ENCODE measurements at regions not wholly inside any gene's neighbourhood (a gene's known extent, or its start where the extent isn't known, plus 50 kb on each side); places are given as distances from the start of the nearest gene placed in this dataset.

GRCh38 chr2:8524823-8525222 lies 157.0 kb upstream of the ID2 start:
- no peak for DNase-seq (ENCODE audit: low spot score)
- H3K27ac ChIP-seq (ENCODE audit: low read depth in 1 of 2, low read length in 2 of 2) = no peak overlapping the region
- TF ChIP-seq, protein P1, sequence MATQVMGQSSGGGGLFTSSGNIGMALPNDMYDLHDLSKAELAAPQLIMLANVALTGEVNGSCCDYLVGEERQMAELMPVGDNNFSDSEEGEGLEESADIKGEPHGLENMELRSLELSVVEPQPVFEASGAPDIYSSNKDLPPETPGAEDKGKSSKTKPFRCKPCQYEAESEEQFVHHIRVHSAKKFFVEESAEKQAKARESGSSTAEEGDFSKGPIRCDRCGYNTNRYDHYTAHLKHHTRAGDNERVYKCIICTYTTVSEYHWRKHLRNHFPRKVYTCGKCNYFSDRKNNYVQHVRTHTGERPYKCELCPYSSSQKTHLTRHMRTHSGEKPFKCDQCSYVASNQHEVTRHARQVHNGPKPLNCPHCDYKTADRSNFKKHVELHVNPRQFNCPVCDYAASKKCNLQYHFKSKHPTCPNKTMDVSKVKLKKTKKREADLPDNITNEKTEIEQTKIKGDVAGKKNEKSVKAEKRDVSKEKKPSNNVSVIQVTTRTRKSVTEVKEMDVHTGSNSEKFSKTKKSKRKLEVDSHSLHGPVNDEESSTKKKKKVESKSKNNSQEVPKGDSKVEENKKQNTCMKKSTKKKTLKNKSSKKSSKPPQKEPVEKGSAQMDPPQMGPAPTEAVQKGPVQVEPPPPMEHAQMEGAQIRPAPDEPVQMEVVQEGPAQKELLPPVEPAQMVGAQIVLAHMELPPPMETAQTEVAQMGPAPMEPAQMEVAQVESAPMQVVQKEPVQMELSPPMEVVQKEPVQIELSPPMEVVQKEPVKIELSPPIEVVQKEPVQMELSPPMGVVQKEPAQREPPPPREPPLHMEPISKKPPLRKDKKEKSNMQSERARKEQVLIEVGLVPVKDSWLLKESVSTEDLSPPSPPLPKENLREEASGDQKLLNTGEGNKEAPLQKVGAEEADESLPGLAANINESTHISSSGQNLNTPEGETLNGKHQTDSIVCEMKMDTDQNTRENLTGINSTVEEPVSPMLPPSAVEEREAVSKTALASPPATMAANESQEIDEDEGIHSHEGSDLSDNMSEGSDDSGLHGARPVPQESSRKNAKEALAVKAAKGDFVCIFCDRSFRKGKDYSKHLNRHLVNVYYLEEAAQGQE (IDR thresholded peaks at IDR 0.05) = no peak
- no peak for TF ChIP-seq JUND (IDR thresholded peaks at IDR 0.05)
- TF ChIP-seq HNF4G (IDR thresholded peaks at IDR 0.05) = no peak
- no peak for TF ChIP-seq EGR1 (IDR thresholded peaks at IDR 0.05; ENCODE audit: low read depth in 2 of 2)
- TF ChIP-seq, protein P2, sequence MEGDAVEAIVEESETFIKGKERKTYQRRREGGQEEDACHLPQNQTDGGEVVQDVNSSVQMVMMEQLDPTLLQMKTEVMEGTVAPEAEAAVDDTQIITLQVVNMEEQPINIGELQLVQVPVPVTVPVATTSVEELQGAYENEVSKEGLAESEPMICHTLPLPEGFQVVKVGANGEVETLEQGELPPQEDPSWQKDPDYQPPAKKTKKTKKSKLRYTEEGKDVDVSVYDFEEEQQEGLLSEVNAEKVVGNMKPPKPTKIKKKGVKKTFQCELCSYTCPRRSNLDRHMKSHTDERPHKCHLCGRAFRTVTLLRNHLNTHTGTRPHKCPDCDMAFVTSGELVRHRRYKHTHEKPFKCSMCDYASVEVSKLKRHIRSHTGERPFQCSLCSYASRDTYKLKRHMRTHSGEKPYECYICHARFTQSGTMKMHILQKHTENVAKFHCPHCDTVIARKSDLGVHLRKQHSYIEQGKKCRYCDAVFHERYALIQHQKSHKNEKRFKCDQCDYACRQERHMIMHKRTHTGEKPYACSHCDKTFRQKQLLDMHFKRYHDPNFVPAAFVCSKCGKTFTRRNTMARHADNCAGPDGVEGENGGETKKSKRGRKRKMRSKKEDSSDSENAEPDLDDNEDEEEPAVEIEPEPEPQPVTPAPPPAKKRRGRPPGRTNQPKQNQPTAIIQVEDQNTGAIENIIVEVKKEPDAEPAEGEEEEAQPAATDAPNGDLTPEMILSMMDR (IDR thresholded peaks at IDR 0.05; ENCODE audit: low read depth, low read length, missing input control) = no peak
- no peak for TF ChIP-seq SP1 (IDR thresholded peaks at IDR 0.05)
- no peak for TF ChIP-seq YY1 (IDR thresholded peaks at IDR 0.05)
- no peak for TF ChIP-seq RAD21 (IDR thresholded peaks at IDR 0.05)
- TF ChIP-seq, protein P3, sequence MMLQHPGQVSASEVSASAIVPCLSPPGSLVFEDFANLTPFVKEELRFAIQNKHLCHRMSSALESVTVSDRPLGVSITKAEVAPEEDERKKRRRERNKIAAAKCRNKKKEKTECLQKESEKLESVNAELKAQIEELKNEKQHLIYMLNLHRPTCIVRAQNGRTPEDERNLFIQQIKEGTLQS (IDR thresholded peaks at IDR 0.05) = no peak
- TF ChIP-seq GABPA (IDR thresholded peaks at IDR 0.05 in 1 of 2, conservative IDR thresholded peaks at IDR 0.05 in 1 of 2) = no peak
- TF ChIP-seq TAF1 (conservative IDR thresholded peaks at IDR 0.05) = no peak
- no peak for TF ChIP-seq FOXA1 (IDR thresholded peaks at IDR 0.05)
- TF ChIP-seq RXRA (IDR thresholded peaks at IDR 0.05) = no peak
- TF ChIP-seq, protein P4, sequence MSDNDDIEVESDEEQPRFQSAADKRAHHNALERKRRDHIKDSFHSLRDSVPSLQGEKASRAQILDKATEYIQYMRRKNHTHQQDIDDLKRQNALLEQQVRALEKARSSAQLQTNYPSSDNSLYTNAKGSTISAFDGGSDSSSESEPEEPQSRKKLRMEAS (IDR thresholded peaks at IDR 0.05) = no peak
- TF ChIP-seq FOXA2 (IDR thresholded peaks at IDR 0.05) = no peak
- no peak for TF ChIP-seq HNF4A (conservative IDR thresholded peaks at IDR 0.05)
- no peak for TF ChIP-seq ZBTB33 (IDR thresholded peaks at IDR 0.05)
- TF ChIP-seq NR2F2 (IDR thresholded peaks at IDR 0.05) = no peak
- no peak overlapping the region for H3K4me3 ChIP-seq (ENCODE audit: low read depth in 1 of 3, low read length in 3 of 3)
- H3K9me3 ChIP-seq (ENCODE audit: control insufficient read depth in 4 of 4, low read length in 3 of 4) = no peaks in the 10 kb centered on the region
- no peaks in the 10 kb centered on the region for H3K36me3 ChIP-seq (ENCODE audit: control insufficient read depth in 4 of 4, insufficient read depth in 3 of 4, low read depth in 1 of 4, low read length in 3 of 4)
- H3K9ac ChIP-seq (ENCODE audit: low read depth in 1 of 2, low read length in 2 of 2) = no peak overlapping the region
- WGBS = 92% methylated on average over 8 of the region's 8 CpGs
- peaks cover 7 to 12% (median 9%) of the 10 kb centered on the region in 4 donors for H3K4me1 ChIP-seq (ENCODE audit: control insufficient read depth in 4 of 4, insufficient read depth in 4 of 4, low read length in 3 of 4)
- no peaks in the 10 kb centered on the region for H3K27me3 ChIP-seq (ENCODE audit: control insufficient read depth in 4 of 4, insufficient read depth in 4 of 4, low read length in 3 of 4)
